ENCODE measurements at regions not wholly inside any gene's neighbourhood (a gene's known extent, or its start where the extent isn't known, plus 50 kb on each side); places are given as distances from the start of the nearest gene placed in this dataset.

- Histone ChIP-seq H3K4me2 (ENCODE audit: low read length) (no peak overlapping the region), H3F3A (ENCODE audit: insufficient read depth, low read length, poor library complexity, severe bottlenecking) (no peaks in the 10 kb centered on the region), H2AFZ (ENCODE audit: low read depth, low read length) (no peak overlapping the region), H3K9me3 (ENCODE audit: low read length) (no peaks in the 10 kb centered on the region), H3K79me2 (replicated peaks; ENCODE audit: insufficient read depth, low read length) (no peaks in the 10 kb centered on the region), H3K27me3 (ENCODE audit: insufficient read depth, low read depth, low read length) (no peaks in the 10 kb centered on the region), H3K4me3 (ENCODE audit: low read length) (no peak overlapping the region), H3K9ac (ENCODE audit: low read length) (no peak overlapping the region), H3K36me3 (ENCODE audit: insufficient read depth, low read length) (no peaks in the 10 kb centered on the region), H3K9me2 (ENCODE audit: insufficient read depth, low read length) (no peaks in the 10 kb centered on the region), H4K20me1 (ENCODE audit: insufficient read depth) (no peaks in the 10 kb centered on the region), H3K27ac (ENCODE audit: low read length) (no peak overlapping the region)
- TF ChIP-seq TAF1 (IDR thresholded peaks at IDR 0.05; ENCODE audit: low read depth) = no peak
- TF ChIP-seq MXI1 (conservative IDR thresholded peaks at IDR 0.05; ENCODE audit: poor library complexity, severe bottlenecking) = no peak
- no peak for TF ChIP-seq RAD21 (conservative IDR thresholded peaks at IDR 0.05)
- TF ChIP-seq REST (IDR thresholded peaks at IDR 0.05; ENCODE audit: borderline replicate concordance) = no peak
- no peak for TF ChIP-seq POLR2AphosphoS5 (IDR thresholded peaks at IDR 0.05)
- TF ChIP-seq EZH2 (IDR thresholded peaks at IDR 0.05; ENCODE audit: borderline replicate concordance, insufficient read depth, low read length, poor library complexity, severe bottlenecking) = no peak
- TF ChIP-seq CTCF (IDR thresholded peaks at IDR 0.05; ENCODE audit: poor library complexity, severe bottlenecking) = no peak
- no peak for TF ChIP-seq SMC3 (conservative IDR thresholded peaks at IDR 0.05; ENCODE audit: poor library complexity)
- no peak for TF ChIP-seq EP300 (conservative IDR thresholded peaks at IDR 0.05; ENCODE audit: poor library complexity, severe bottlenecking)
Measured at GRCh38 chr2:7681881-7682461, 764.8 kb downstream of the RNF144A start.

- Histone ChIP-seq H3K4me3 (ENCODE audit: low read length) (no peak overlapping the region), H3F3A (ENCODE audit: insufficient read depth, low read length, poor library complexity, severe bottlenecking) (no peaks in the 10 kb centered on the region), H3K79me2 (replicated peaks; ENCODE audit: insufficient read depth, low read length) (no peaks in the 10 kb centered on the region), H3K27me3 (ENCODE audit: insufficient read depth, low read depth, low read length) (no peaks in the 10 kb centered on the region), H2AFZ (ENCODE audit: low read depth, low read length) (no peak overlapping the region), H3K9me3 (ENCODE audit: low read length) (no peaks in the 10 kb centered on the region), H3K9ac (ENCODE audit: low read length) (no peak overlapping the region), H3K4me2 (ENCODE audit: low read length) (no peak overlapping the region), H3K27ac (ENCODE audit: low read length) (no peak overlapping the region), H3K36me3 (ENCODE audit: insufficient read depth, low read length) (no peaks in the 10 kb centered on the region), H4K20me1 (ENCODE audit: insufficient read depth) (no peaks in the 10 kb centered on the region), H3K9me2 (ENCODE audit: insufficient read depth, low read length) (no peaks in the 10 kb centered on the region)
- TF ChIP-seq RAD21 (conservative IDR thresholded peaks at IDR 0.05) (no peak), EZH2 (IDR thresholded peaks at IDR 0.05; ENCODE audit: borderline replicate concordance, insufficient read depth, low read length, poor library complexity, severe bottlenecking) (no peak), EP300 (conservative IDR thresholded peaks at IDR 0.05; ENCODE audit: poor library complexity, severe bottlenecking) (no peak), TAF1 (IDR thresholded peaks at IDR 0.05; ENCODE audit: low read depth) (no peak), POLR2AphosphoS5 (IDR thresholded peaks at IDR 0.05) (no peak), SMC3 (conservative IDR thresholded peaks at IDR 0.05; ENCODE audit: poor library complexity) (no peak), CTCF (IDR thresholded peaks at IDR 0.05; ENCODE audit: poor library complexity, severe bottlenecking) (no peak), REST (IDR thresholded peaks at IDR 0.05; ENCODE audit: borderline replicate concordance) (no peak)
Measured at GRCh38 chr2:7683196-7683595, 766.0 kb downstream of the RNF144A start.

Measured in neural cell (in vitro differentiated cells).